Activated CD8-positive, alpha-beta memory T cell treated with anti-CD3 and anti-CD28 coated beads, Interleukin-2, amount 50 U/mL, for 24 hours (primary cell): ENCODE measurements at regions not wholly inside any gene's neighbourhood (a gene's known extent, or its start where the extent isn't known, plus 50 kb on each side); places are given as distances from the start of the nearest gene placed in this dataset.
"Not testable (repeated sequence)": the region's sequence is repeated elsewhere in the genome, so short reads cannot be mapped to it uniquely, and the experiment has no call there.

ENCODE experiments used
- DNase-seq: peaks from one replicate; pipeline ENCODE4 v3.0.0-alpha.2; 2020; ENCODE audit errors: extremely low read depth

DNA sequence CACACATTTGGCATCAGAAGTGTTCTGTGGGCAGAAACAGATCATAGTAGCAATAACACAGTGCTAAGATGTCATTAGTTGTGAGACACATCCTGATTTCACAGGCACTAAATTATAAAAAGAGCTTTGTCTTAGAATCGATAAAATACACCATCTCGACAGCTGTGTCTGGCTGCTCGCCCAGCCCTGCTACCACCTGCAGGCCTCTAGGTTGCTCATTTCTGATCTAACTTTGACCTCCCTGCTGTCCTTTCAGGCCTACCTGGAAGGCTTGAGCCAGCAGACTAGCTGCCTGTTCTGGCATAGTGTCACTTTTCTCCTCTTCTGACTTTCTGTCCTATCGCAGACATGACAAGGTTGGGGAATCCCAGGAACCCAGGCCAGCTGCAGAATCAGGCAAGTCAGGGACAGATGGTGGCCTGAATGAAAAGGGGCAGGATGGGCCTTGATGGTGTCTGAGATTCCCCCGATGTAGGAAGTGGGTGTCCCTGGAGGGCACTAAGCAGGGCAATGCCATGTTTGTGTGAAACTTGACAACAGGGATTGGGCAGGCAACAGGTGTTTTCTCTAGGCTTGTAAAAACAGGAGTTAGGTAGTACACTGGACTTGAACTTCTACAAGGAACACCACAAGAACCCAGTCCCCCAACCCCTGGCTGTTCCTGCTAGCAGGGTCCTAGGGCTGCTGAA, 66.6 kb upstream of the RHOU start:
- DNase-seq: no peak

- no peak for DNase-seq
Measured at GRCh38 chr1:228669242-228669585, 66.1 kb upstream of the RHOU start.

DNA sequence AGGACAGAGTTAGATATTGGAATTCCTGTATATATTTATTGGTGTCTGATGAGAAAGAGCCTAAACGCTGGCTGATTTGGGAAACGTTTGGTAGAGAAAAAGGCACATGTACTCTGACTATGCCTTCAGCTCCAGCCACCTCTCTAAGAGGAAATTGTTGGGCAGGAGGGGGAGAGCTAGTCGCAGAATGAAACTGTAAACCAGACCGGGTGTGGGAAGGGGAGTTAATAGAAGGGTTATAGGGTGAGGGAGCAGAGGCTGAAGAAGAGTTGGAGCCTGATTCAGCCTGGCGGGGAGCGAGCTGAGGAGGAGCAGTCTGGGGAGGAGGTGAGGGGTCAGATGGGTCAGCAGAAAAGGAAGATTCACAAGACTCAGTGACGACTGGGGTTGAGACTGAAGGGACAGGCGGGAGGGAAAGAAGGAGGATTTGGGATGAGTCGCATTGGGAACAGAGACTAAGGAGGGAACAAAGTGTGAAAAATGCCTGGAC, 54.2 kb upstream of the RHOU start:
- not testable (repeated sequence) for DNase-seq

GRCh38 chr1:228683428-228683827, 51.9 kb upstream of the RHOU start:
- no peak for DNase-seq

DNA sequence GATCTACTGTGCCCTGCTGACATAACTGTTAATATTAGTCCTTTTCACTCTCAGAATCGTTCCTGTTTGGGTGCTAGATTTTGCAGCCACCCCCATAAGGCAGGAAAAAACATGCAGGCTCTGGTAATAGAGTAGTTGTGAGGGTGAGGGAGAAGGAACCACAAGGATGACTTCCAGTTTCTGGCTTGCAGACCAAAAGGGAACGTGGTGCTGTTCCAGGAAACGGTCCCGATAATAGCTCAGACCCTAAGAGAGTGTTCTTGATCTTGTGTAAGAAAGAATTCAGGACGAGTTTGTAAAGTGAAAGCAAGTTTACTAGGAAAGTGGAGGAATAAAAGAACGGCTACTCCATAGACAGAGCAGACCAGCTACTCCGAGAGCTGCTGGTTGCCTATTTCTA, 50.7 kb upstream of the RHOU start:
- DNase-seq: no peak

- no peak for DNase-seq
Measured at GRCh38 chr1:228685081-228685660, 50.1 kb upstream of the RHOU start.
